ENCODE measurements at regions not wholly inside any gene's neighbourhood (a gene's known extent, or its start where the extent isn't known, plus 50 kb on each side); places are given as distances from the start of the nearest gene placed in this dataset.

GRCh38 chr18:40583671-40584070 is 1371.4 kb upstream of the PIK3C3 start:
- TF ChIP-seq CTCF (IDR thresholded peaks at IDR 0.05) (no peak), POLR2A (IDR thresholded peaks at IDR 0.05) (no peak)

All from testis (tissue), 2 donors.